ENCODE measurements at regions not wholly inside any gene's neighbourhood (a gene's known extent, or its start where the extent isn't known, plus 50 kb on each side); places are given as distances from the start of the nearest gene placed in this dataset.
A peak's percentile ranks its signal among the peaks of the same experiment; 100 is the strongest.

DNA sequence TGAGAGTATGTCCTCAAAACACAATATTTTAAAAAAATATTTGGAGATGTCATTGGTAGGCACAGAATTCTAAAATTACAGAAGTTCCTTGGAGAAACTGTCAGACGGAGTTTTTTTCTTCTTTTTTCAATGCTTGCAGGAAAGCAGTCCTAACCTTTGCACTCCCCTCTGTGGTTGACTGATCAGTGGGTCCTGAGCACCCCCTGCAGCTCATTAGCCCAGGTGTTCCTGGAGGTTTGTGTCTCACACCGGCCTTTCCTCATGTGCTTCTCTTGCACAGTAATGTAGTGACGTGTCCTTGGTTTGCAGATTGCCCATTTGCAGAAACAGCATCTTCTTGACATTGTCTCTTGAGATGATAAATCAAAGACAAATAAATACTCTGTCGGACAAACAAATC, 513.0 kb downstream of the TMEM121 start:
- no peak overlapping the region for H3K27ac ChIP-seq (ENCODE audit: low read length)
- DNase-seq: peak; percentile 32
- H3K36me3 ChIP-seq (ENCODE audit: low read depth, low read length): no peaks in the 10 kb centered on the region
- TF ChIP-seq, protein P1, sequence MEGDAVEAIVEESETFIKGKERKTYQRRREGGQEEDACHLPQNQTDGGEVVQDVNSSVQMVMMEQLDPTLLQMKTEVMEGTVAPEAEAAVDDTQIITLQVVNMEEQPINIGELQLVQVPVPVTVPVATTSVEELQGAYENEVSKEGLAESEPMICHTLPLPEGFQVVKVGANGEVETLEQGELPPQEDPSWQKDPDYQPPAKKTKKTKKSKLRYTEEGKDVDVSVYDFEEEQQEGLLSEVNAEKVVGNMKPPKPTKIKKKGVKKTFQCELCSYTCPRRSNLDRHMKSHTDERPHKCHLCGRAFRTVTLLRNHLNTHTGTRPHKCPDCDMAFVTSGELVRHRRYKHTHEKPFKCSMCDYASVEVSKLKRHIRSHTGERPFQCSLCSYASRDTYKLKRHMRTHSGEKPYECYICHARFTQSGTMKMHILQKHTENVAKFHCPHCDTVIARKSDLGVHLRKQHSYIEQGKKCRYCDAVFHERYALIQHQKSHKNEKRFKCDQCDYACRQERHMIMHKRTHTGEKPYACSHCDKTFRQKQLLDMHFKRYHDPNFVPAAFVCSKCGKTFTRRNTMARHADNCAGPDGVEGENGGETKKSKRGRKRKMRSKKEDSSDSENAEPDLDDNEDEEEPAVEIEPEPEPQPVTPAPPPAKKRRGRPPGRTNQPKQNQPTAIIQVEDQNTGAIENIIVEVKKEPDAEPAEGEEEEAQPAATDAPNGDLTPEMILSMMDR (conservative IDR thresholded peaks at IDR 0.05; ENCODE audit: low read depth, low read length): peak; percentile 40
- no peak for TF ChIP-seq EZH2phosphoT487 (IDR thresholded peaks at IDR 0.05; ENCODE audit: borderline replicate concordance, low read length)
- ChIA-PET POLR2A (ENCODE audit: unreplicated experiment) (no interaction called here), CTCF (no interaction called here)
- H3K4me3 ChIP-seq (ENCODE audit: low read length): no peak overlapping the region
- no peak; the same call in 1 of the 2 replicates for ATAC-seq
- H3K9ac ChIP-seq (ENCODE audit: low read length): no peak overlapping the region
- H3K27me3 ChIP-seq (ENCODE audit: low read length): no peaks in the 10 kb centered on the region
- H3K4me1 ChIP-seq (ENCODE audit: insufficient read depth, low read length): no peaks in the 10 kb centered on the region
- no peaks in the 10 kb centered on the region for H3K9me3 ChIP-seq (ENCODE audit: low read length)
- BruUV-seq (replicated peaks): no TSS peak
- H3K4me2 ChIP-seq (ENCODE audit: low read length): no peak overlapping the region
- intact Hi-C loops (cut with micrococcal nuclease): no loop called here
- H4K20me1 ChIP-seq (ENCODE audit: low read length): no peaks in the 10 kb centered on the region
- no peaks in the 10 kb centered on the region for H3K9me2 ChIP-seq (replicated peaks; ENCODE audit: low read length)
- H2AFZ ChIP-seq (ENCODE audit: low read length): no peak overlapping the region
- H3K79me2 ChIP-seq (ENCODE audit: low read length): no peaks in the 10 kb centered on the region
- no peaks in the 10 kb centered on the region for H3F3A ChIP-seq (ENCODE audit: low read length, unreplicated experiment)

DNA sequence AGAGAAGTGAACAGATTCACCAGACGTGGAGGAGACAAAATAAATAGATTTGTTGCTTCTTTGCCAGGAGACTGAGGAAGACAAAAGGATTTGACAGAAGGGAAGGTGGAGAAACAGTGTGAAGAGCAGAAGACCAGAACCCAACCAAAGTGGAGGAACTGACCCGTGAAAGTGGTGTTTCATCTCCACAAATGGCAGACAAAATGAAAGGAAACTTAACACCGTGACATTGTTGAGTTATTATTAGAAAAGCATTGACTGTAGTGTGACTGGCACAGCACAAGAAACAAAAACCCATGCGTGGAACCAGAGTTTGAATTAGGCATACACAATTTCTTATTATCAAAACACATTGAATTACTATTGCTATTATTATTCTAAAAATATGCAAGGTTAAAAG, 518.1 kb downstream of the TMEM121 start:
- Histone ChIP-seq H4K20me1 (ENCODE audit: low read length) (no peaks in the 10 kb centered on the region), H3K9ac (ENCODE audit: low read length) (no peak overlapping the region), H2AFZ (ENCODE audit: low read length) (no peak overlapping the region), H3K4me3 (ENCODE audit: low read length) (no peak overlapping the region), H3K27me3 (ENCODE audit: low read length) (no peaks in the 10 kb centered on the region), H3K79me2 (ENCODE audit: low read length) (no peaks in the 10 kb centered on the region), H3K9me2 (replicated peaks; ENCODE audit: low read length) (no peaks in the 10 kb centered on the region), H3K4me2 (ENCODE audit: low read length) (no peak overlapping the region), H3K36me3 (ENCODE audit: low read depth, low read length) (no peaks in the 10 kb centered on the region), H3K27ac (ENCODE audit: low read length) (no peak overlapping the region), H3K4me1 (ENCODE audit: insufficient read depth, low read length) (no peaks in the 10 kb centered on the region), H3F3A (ENCODE audit: low read length, unreplicated experiment) (no peaks in the 10 kb centered on the region), H3K9me3 (ENCODE audit: low read length) (no peaks in the 10 kb centered on the region)
- ATAC-seq (no peak), DNase-seq (no peak)
- POLR2A ChIA-PET (ENCODE audit: unreplicated experiment): no interaction called here
- no TSS peak for BruUV-seq (replicated peaks)
- intact Hi-C loops (cut with micrococcal nuclease): no loop called here
- CTCF ChIA-PET: no interaction called here
- TF ChIP-seq EZH2 (IDR thresholded peaks at IDR 0.05; ENCODE audit: low read length, unreplicated experiment) (no peak), EZH2phosphoT487 (IDR thresholded peaks at IDR 0.05; ENCODE audit: borderline replicate concordance, low read length) (no peak)
- TF ChIP-seq, protein P1 (conservative IDR thresholded peaks at IDR 0.05; ENCODE audit: low read depth, low read length): no peak

DNA sequence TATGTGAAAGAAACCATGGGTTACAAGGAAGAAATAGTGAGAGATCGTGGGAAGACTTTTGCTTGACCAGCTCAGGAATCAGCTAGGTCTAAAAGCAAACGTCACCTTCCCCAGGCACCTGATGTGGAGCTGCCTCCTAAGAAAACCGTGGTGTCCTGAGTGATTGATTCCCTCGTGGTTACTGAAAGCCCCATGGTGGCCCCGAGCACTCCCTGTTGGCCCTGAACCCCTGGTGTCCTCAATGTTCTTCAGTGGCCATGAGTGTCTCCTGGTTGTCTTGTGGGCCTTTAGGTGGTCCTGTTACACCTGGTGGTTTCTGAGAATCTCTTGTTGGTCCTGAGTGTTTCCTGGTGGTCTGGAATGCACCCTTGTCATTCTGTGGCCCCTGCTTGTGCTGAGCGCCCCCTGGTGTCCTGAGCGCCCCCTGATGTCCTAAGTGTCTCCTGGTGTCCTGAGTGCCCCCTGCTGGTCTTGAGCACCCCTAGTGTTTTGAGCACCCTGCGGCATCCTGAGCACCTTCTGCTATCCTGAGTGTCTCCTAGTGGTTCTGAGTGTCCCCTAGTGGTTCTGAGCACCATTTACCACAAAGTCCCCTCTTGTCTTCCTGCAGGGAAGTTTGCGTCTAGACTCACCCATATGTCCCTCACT, 518.7 kb downstream of the TMEM121 start:
- Histone ChIP-seq H3F3A (ENCODE audit: low read length, unreplicated experiment) (no peaks in the 10 kb centered on the region), H3K9me3 (ENCODE audit: low read length) (no peaks in the 10 kb centered on the region), H3K4me1 (ENCODE audit: insufficient read depth, low read length) (no peaks in the 10 kb centered on the region), H3K9me2 (replicated peaks; ENCODE audit: low read length) (no peaks in the 10 kb centered on the region), H2AFZ (ENCODE audit: low read length) (no peak overlapping the region), H3K4me3 (ENCODE audit: low read length) (no peak overlapping the region), H3K79me2 (ENCODE audit: low read length) (no peaks in the 10 kb centered on the region), H3K27ac (ENCODE audit: low read length) (no peak overlapping the region), H3K9ac (ENCODE audit: low read length) (no peak overlapping the region), H3K4me2 (ENCODE audit: low read length) (no peak overlapping the region), H4K20me1 (ENCODE audit: low read length) (no peaks in the 10 kb centered on the region), H3K27me3 (ENCODE audit: low read length) (no peaks in the 10 kb centered on the region), H3K36me3 (ENCODE audit: low read depth, low read length) (no peaks in the 10 kb centered on the region)
- ChIA-PET CTCF (no interaction called here), POLR2A (ENCODE audit: unreplicated experiment) (no interaction called here)
- TF ChIP-seq EZH2 (IDR thresholded peaks at IDR 0.05; ENCODE audit: low read length, unreplicated experiment): no peak
- TF ChIP-seq, protein P1 (conservative IDR thresholded peaks at IDR 0.05; ENCODE audit: low read depth, low read length): peak; percentile 55
- DNase-seq (no peak), ATAC-seq (no peak)
- intact Hi-C loops (cut with micrococcal nuclease): no loop called here
- BruUV-seq (replicated peaks): no TSS peak
